Panc1 (cell line): ENCODE measurements at regions not wholly inside any gene's neighbourhood (a gene's known extent, or its start where the extent isn't known, plus 50 kb on each side); places are given as distances from the start of the nearest gene placed in this dataset.

ENCODE experiments used
- ATAC-seq: fragments of 200-7000 bp; cut with Tn5 transposase; 2 replicates; pipeline ENCODE4 v1.9.1; 2020; ENCODE audit warnings: mild to moderate bottlenecking, moderate library complexity
- BruUV-seq: library from RNA; stranded (reverse); fragments of 400-500 nt; replicated peaks from 2 replicates; lab custom pipeline; 2021; lab: Mats Ljungman, UMichigan
- CTCF ChIA-PET: fragments of 300-600 bp; sonication (Branson Sonifier 250); formaldehyde crosslinking; loops from one replicate; lab custom pipeline; 2022; ENCODE audit warnings: antibody characterized with exemption; lab: Charles Lee
- POLR2A ChIA-PET: fragments of 300-600 bp; sonication (Branson Sonifier 250); formaldehyde crosslinking; loops from one replicate; lab custom pipeline; 2022; ENCODE audit warnings: antibody characterized with exemption; lab: Charles Lee
- DNase-seq: peaks from one replicate; pipeline ENCODE4 v3.0.0-alpha.2; 2010; ENCODE audit warnings: low read depth, low spot score
- H3K27ac ChIP-seq: 2 replicates; pipeline ENCODE4 v1.5.1; 2011; ENCODE audit warnings: mild to moderate bottlenecking, low read length, inconsistent platforms
- H3K27me3 ChIP-seq: fragments of 200-500 bp; sonication (Bioruptor generic); 2 replicates; pipeline ENCODE4 v1.6.0; 2014; ENCODE audit warnings: low read length, inconsistent platforms; ENCODE audit not compliant: control insufficient read depth, insufficient read depth
- H3K36me3 ChIP-seq: fragments of 200-500 bp; sonication (Bioruptor generic); 2 replicates; pipeline ENCODE4 v1.5.1; 2014; ENCODE audit warnings: inconsistent platforms, mild to moderate bottlenecking, low read length, moderate library complexity; ENCODE audit not compliant: control insufficient read depth, insufficient read depth
- H3K4me1 ChIP-seq: 2 replicates; pipeline ENCODE4 v1.5.1; 2011; ENCODE audit warnings: inconsistent platforms, mild to moderate bottlenecking, low read length, moderate library complexity; ENCODE audit not compliant: control insufficient read depth, insufficient read depth
- H3K4me3 ChIP-seq, 2 experiments: 2 replicates each; pipeline ENCODE4 v1.5.1; 2011 to 2012; ENCODE audit warnings: low read depth in 2 of 2, low read length in 2 of 2, mild to moderate bottlenecking in 2 of 2, inconsistent platforms in 1 of 2, moderate library complexity in 1 of 2
- H3K9me3 ChIP-seq: fragments of 200-500 bp; sonication (Bioruptor generic); 2 replicates; pipeline ENCODE4 v1.5.1; 2014; ENCODE audit warnings: low read depth, mild to moderate bottlenecking, inconsistent platforms, low read length, moderate library complexity; ENCODE audit not compliant: control insufficient read depth, insufficient read depth
- CTCF ChIP-seq: fragments of 450-650 bp; IDR thresholded peaks from 2 replicates; pipeline ENCODE4 v1.5.1; 2017; ENCODE audit warnings: mild to moderate bottlenecking
- POLR2AphosphoS5 ChIP-seq: IDR thresholded peaks from 2 replicates; pipeline ENCODE4 v1.6.1; 2012; ENCODE audit warnings: mild to moderate bottlenecking, low read depth, low read length, moderate library complexity
- REST ChIP-seq, 2 experiments: IDR thresholded peaks; 2 replicates each; pipeline ENCODE4 v1.6.1; 2011 to 2012; ENCODE audit warnings: low read depth in 2 of 2, control low read depth in 1 of 2, low read length in 1 of 2, mild to moderate bottlenecking in 1 of 2, moderate library complexity in 1 of 2; ENCODE audit not compliant: insufficient read depth in 1 of 2
- SIN3A ChIP-seq: IDR thresholded peaks from 2 replicates; pipeline ENCODE4 v1.6.1; 2012; ENCODE audit warnings: low read depth, mild to moderate bottlenecking, low read length, moderate library complexity, borderline replicate concordance; ENCODE audit not compliant: insufficient read depth
- TCF7L2 ChIP-seq: IDR thresholded peaks from 2 replicates; pipeline ENCODE4 v1.6.1; 2011; ENCODE audit warnings: mild to moderate bottlenecking, low read depth, low read length, inconsistent platforms
- in situ Hi-C: cut with HindIII; loops from 2 replicates; pipeline ENCODE4 v1.10.0; 2016; ENCODE audit warnings: low sequenced_read_pairs, low pct_unique_long_range_greater_than_20kb
- intact Hi-C: fragments of 100-400 bp; cut with micrococcal nuclease; formaldehyde crosslinking; loops from one replicate; pipeline ENCODE4 v1.10.0; 2022; ENCODE audit not compliant: unreplicated experiment

- ChIA-PET CTCF (no interaction called here), POLR2A (no interaction called here)
- Histone ChIP-seq H3K4me3 (no peak overlapping the region), H3K27ac (no peak overlapping the region), H3K27me3 (no peaks in the 10 kb centered on the region), H3K4me1 (no peaks in the 10 kb centered on the region), H3K9me3 (no peaks in the 10 kb centered on the region), H3K36me3 (no peaks in the 10 kb centered on the region)
- intact Hi-C loops: no loop called here
- no peak for TF ChIP-seq SIN3A
- TF ChIP-seq POLR2AphosphoS5: no peak
- TF ChIP-seq REST (IDR thresholded peaks at IDR 0.05; ENCODE audit: insufficient read depth in 1 of 2, low read depth in 2 of 2, low read length in 1 of 2): no peak
- TF ChIP-seq CTCF: no peak
- no peak for TF ChIP-seq TCF7L2
- no peak for ATAC-seq
- no peak for DNase-seq
- BruUV-seq: no TSS peak
- in situ Hi-C loops: no loop called here
Observed at GRCh38 chr5:167553511-167553910, 737.9 kb upstream of the WWC1 start.

- in situ Hi-C loops: no loop called here
- no TSS peak for BruUV-seq
- intact Hi-C loops: no loop called here
- ChIA-PET POLR2A (no interaction called here), CTCF (no interaction called here)
- Histone ChIP-seq H3K9me3 (no peaks in the 10 kb centered on the region), H3K4me3 (no peak overlapping the region), H3K36me3 (no peaks in the 10 kb centered on the region), H3K4me1 (no peaks in the 10 kb centered on the region), H3K27me3 (no peaks in the 10 kb centered on the region), H3K27ac (no peak overlapping the region)
- TF ChIP-seq POLR2AphosphoS5: no peak
- no peak for TF ChIP-seq SIN3A
- TF ChIP-seq TCF7L2: no peak
- TF ChIP-seq REST (IDR thresholded peaks at IDR 0.05; ENCODE audit: insufficient read depth in 1 of 2, low read depth in 2 of 2, low read length in 1 of 2): no peak
- TF ChIP-seq CTCF: no peak
- ATAC-seq: no peak
- DNase-seq: no peak
Observed at GRCh38 chr5:167554564-167555290, 736.7 kb upstream of the WWC1 start.
